ENCODE measurements at regions not wholly inside any gene's neighbourhood (a gene's known extent, or its start where the extent isn't known, plus 50 kb on each side); places are given as distances from the start of the nearest gene placed in this dataset.

- no peak for DNase-seq
Measured at GRCh38 chr2:147792966-147793617, 51.7 kb upstream of the ACVR2A start.

GRCh38 chr2:147790580-147790979 is 54.2 kb upstream of the ACVR2A start:
- DNase-seq: no peak

- DNase-seq: no peak
Measured at GRCh38 chr2:147789720-147790119, 55.1 kb upstream of the ACVR2A start.

- DNase-seq: no peak
Measured at GRCh38 chr2:147789287-147789686, 55.5 kb upstream of the ACVR2A start.

- no peak for DNase-seq
Measured at GRCh38 chr2:147782141-147782930, 62.5 kb upstream of the ACVR2A start.

GRCh38 chr2:147779440-147779839 is 65.4 kb upstream of the ACVR2A start:
- DNase-seq: no peak

GRCh38 chr2:147777394-147777793 is 67.4 kb upstream of the ACVR2A start:
- no peak for DNase-seq

GRCh38 chr2:147774805-147775204 is 70.0 kb upstream of the ACVR2A start:
- no peak for DNase-seq

- DNase-seq: no peak
Measured at GRCh38 chr2:147773479-147773878, 71.3 kb upstream of the ACVR2A start.

- DNase-seq: no peak
Measured at GRCh38 chr2:147772781-147773180, 72.0 kb upstream of the ACVR2A start.

- no peak for DNase-seq
Measured at GRCh38 chr2:147763861-147764260, 81.0 kb upstream of the ACVR2A start.

- DNase-seq: no peak
Measured at GRCh38 chr2:147760984-147761383, 83.8 kb upstream of the ACVR2A start.

GRCh38 chr2:147759536-147759935 is 85.3 kb upstream of the ACVR2A start:
- DNase-seq: no peak

- no peak for DNase-seq
Measured at GRCh38 chr2:147758821-147759220, 86.0 kb upstream of the ACVR2A start.

- DNase-seq: no peak
Measured at GRCh38 chr2:147756069-147756468, 88.8 kb upstream of the ACVR2A start.

GRCh38 chr2:147740211-147740927 is 104.5 kb upstream of the ACVR2A start:
- DNase-seq: no peak

GRCh38 chr2:147739508-147739907 is 105.3 kb upstream of the ACVR2A start:
- no peak for DNase-seq

- DNase-seq: no peak
Measured at GRCh38 chr2:147718831-147719230, 126.0 kb upstream of the ACVR2A start.

- no peak for DNase-seq
Measured at GRCh38 chr2:147716906-147717305, 127.9 kb upstream of the ACVR2A start.

GRCh38 chr2:147715807-147716206 is 129.0 kb upstream of the ACVR2A start:
- no peak for DNase-seq

- no peak for DNase-seq
Measured at GRCh38 chr2:147714582-147714981, 130.2 kb upstream of the ACVR2A start.

GRCh38 chr2:147713349-147713748 is 131.5 kb upstream of the ACVR2A start:
- DNase-seq: no peak

GRCh38 chr2:147712051-147712450 is 132.8 kb upstream of the ACVR2A start:
- no peak for DNase-seq

- no peak for DNase-seq
Measured at GRCh38 chr2:147711031-147711430, 133.8 kb upstream of the ACVR2A start.

Measured in activated gamma-delta T cell (primary cell).